Nephron progenitor cell (in vitro differentiated cells): ENCODE measurements at regions not wholly inside any gene's neighbourhood (a gene's known extent, or its start where the extent isn't known, plus 50 kb on each side); places are given as distances from the start of the nearest gene placed in this dataset.
A peak's percentile ranks its signal among the peaks of the same experiment; 100 is the strongest.

Experiments
- DNase-seq: peaks from one replicate; pipeline ENCODE4 v3.0.0; 2021
- H3K27ac Mint-ChIP-seq: 2 replicates; pipeline ENCODE4 v1.8.0; 2021; ENCODE audit warnings: mild to moderate bottlenecking, moderate library complexity, mixed read lengths
- H3K27me3 Mint-ChIP-seq: 2 replicates; pipeline ENCODE4 v1.8.0; 2021; ENCODE audit warnings: mild to moderate bottlenecking, low read depth, mixed read lengths; ENCODE audit not compliant: poor library complexity
- H3K36me3 Mint-ChIP-seq: 2 replicates; pipeline ENCODE4 v1.8.0; 2021; ENCODE audit warnings: low read depth, mixed read lengths
- H3K4me1 Mint-ChIP-seq: 2 replicates; pipeline ENCODE4 v1.8.0; 2021; ENCODE audit warnings: mixed read lengths
- H3K4me3 Mint-ChIP-seq: 2 replicates; pipeline ENCODE4 v1.8.0; 2021; ENCODE audit warnings: mild to moderate bottlenecking, moderate library complexity, mixed read lengths
- H3K9me3 Mint-ChIP-seq: 2 replicates; pipeline ENCODE4 v1.8.0; 2021; ENCODE audit warnings: mild to moderate bottlenecking, moderate library complexity, mixed read lengths
- TF ChIP-seq, protein P1 (sequence below): fragments of 200-600 bp; sonication (generic); IDR thresholded peaks from 2 replicates; pipeline ENCODE4 v1.5.0; 2021; ENCODE audit warnings: antibody characterized with exemption

DNA sequence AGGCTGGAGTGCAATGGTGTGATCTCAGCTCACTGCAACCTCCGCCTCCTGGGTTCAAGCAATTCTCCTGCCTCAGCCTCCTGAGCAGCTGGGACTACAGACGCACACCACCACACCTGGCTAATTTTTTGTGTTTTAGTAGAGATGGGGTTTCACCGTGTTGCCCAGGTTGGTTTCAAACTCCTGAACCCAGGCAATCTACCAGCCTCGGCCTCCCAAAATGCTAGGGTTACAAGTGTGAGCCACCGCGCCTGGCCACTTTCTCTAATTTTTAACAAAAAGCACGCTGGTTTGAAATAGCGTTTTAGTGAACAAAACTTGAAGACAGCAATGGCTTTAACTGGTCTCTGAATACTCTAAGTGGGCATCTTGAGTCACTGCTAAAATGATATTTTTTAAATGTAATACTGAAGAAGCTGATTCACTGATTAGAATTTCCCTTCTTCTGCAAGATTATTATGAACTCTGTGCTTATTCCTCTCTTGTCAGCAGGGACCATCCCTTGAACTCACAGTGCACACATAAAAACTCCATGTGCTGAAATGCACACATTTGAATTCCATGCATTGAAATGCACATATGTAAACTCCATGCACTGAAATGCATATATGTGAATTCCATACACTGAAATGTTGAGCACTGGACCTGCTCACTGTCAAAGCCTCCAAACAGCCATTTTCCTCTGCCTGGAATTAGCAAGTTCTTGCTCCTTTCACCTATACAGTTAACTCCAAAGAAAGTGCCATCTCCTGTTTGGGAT is 1411.5 kb upstream of the ACVR2A start:
- TF ChIP-seq, protein P1, sequence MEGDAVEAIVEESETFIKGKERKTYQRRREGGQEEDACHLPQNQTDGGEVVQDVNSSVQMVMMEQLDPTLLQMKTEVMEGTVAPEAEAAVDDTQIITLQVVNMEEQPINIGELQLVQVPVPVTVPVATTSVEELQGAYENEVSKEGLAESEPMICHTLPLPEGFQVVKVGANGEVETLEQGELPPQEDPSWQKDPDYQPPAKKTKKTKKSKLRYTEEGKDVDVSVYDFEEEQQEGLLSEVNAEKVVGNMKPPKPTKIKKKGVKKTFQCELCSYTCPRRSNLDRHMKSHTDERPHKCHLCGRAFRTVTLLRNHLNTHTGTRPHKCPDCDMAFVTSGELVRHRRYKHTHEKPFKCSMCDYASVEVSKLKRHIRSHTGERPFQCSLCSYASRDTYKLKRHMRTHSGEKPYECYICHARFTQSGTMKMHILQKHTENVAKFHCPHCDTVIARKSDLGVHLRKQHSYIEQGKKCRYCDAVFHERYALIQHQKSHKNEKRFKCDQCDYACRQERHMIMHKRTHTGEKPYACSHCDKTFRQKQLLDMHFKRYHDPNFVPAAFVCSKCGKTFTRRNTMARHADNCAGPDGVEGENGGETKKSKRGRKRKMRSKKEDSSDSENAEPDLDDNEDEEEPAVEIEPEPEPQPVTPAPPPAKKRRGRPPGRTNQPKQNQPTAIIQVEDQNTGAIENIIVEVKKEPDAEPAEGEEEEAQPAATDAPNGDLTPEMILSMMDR = no peak
- H3K27ac Mint-ChIP-seq = no peak overlapping the region
- no peaks in the 10 kb centered on the region for H3K36me3 Mint-ChIP-seq
- H3K4me1 Mint-ChIP-seq = peaks cover 9% of the 10 kb centered on the region
- no peak overlapping the region for H3K4me3 Mint-ChIP-seq
- H3K9me3 Mint-ChIP-seq = no peaks in the 10 kb centered on the region
- H3K27me3 Mint-ChIP-seq = peaks cover 8% of the 10 kb centered on the region
- DNase-seq = no peak

DNA sequence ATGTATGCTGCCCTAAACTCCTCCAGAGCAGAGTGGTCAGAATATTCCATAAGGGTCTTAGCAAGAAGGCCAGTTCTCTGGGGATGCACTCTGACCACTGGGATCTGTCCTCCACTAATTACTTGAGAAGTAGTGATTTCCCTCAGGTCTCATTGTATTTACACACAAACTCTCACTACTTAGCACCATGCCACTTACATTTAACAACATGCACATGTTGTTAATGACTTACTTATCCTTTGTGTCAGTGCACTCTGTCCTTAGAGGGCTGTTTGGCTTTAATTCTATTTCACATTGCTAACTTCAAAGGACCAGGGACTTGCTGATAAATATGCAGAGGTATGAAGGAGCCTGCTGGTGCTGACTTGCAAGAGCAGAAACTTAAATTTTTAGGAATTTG is 1415.5 kb upstream of the ACVR2A start:
- TF ChIP-seq, protein P1 = no peak
- H3K27me3 Mint-ChIP-seq = peaks cover 6% of the 10 kb centered on the region
- H3K4me1 Mint-ChIP-seq = no peaks in the 10 kb centered on the region
- no peak overlapping the region for H3K4me3 Mint-ChIP-seq
- no peak overlapping the region for H3K27ac Mint-ChIP-seq
- no peaks in the 10 kb centered on the region for H3K9me3 Mint-ChIP-seq
- no peaks in the 10 kb centered on the region for H3K36me3 Mint-ChIP-seq
- no peak for DNase-seq

DNA sequence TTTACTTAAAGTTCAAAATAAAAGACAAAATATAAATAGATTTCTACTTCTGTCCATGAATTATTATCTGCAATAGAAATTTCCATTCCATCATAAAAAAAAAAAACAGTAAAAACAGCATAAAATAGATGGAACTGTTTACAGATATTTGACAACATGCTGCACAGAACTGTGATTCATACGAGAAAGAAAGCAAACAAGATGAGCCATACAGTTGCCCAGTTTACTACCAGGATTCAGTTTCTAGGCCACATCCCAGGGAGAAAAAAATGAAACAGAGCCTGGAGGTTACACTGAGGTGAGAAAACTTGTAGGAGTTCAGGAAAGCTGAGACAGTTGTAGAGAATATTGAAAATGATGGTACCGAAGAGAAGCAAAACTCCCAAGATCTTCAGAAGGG is 1426.9 kb upstream of the ACVR2A start:
- no peak for DNase-seq
- Mint-ChIP-seq H3K9me3 (peaks cover 4% of the 10 kb centered on the region), H3K36me3 (no peaks in the 10 kb centered on the region), H3K27me3 (no peaks in the 10 kb centered on the region), H3K4me1 (peaks cover 5% of the 10 kb centered on the region), H3K4me3 (no peak overlapping the region), H3K27ac (peak overlapping the region; percentile 55)
- TF ChIP-seq, protein P1 = no peak

DNA sequence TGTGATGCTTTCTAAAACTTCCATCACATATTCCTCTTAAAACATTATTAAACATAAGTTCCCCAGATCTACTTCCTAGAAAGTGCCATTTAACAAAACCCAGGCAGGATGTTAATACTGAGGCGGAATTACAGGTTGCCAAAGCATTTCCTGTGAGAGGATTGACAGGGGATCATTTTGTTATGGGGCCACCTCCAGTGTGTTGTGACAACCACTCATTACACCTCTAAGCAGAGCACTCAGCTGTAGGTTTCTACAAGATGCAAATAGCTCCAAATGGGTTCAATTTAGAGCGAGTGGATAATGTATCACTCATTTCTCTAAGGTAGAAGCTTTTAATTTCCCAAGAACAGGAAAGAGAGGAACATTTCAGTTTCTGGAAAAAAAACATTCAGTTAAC is 1429.5 kb upstream of the ACVR2A start:
- Mint-ChIP-seq H3K4me1 (peaks cover 5% of the 10 kb centered on the region), H3K4me3 (no peak overlapping the region), H3K27me3 (no peaks in the 10 kb centered on the region), H3K36me3 (no peaks in the 10 kb centered on the region), H3K9me3 (peaks cover 7% of the 10 kb centered on the region), H3K27ac (no peak overlapping the region)
- TF ChIP-seq, protein P1 = no peak
- DNase-seq = no peak

DNA sequence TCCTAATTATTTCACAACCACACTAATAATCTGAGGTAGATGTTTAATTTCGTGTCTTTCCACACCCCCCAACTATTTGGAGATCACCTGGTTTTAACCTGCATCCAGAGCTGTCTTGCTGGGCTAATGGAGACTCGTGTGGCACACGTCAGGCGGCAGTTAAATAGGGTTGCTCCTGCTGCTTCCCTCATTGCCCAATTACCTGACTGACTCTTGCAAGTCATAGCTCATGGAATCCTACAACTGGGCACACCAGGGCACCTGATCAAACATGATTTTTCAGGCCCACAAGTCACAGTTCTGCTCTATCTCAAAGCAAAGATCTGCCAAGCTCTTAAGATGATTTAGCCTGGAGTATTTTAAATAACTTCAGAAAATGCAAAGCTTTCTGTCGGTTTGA is 1430.4 kb upstream of the ACVR2A start:
- Mint-ChIP-seq H3K4me3 (no peak overlapping the region), H3K27me3 (no peaks in the 10 kb centered on the region), H3K36me3 (no peaks in the 10 kb centered on the region), H3K4me1 (peaks cover 5% of the 10 kb centered on the region), H3K27ac (no peak overlapping the region), H3K9me3 (peaks cover 7% of the 10 kb centered on the region)
- no peak for DNase-seq
- TF ChIP-seq, protein P1 = no peak

DNA sequence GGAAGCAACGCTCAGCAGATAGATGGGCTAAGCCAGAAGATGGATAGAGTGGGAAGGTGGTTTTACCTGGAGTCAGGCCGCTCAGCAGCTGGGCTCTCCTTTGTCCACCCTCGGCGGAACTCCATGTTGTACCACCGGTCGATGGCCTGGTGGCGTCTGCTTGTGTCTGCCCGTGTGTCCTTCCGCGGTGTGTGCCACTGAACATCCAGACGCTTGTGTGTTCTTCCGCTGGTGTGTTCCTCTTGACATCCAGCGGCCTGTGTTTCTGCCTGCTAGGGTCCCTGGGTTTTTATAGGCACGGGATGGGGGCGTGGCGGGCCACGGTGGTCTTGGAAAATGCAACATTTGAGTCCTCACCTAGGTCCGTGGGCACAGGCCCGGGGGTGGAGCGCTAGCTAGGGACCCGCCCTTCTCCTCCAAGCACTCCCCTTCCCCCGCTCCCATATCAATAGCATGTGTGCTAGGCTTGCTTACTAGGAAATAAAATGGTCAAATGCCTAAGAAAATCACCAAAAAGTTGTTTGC is 1431.7 kb upstream of the ACVR2A start:
- H3K4me1 Mint-ChIP-seq = peaks cover 5% of the 10 kb centered on the region
- no peaks in the 10 kb centered on the region for H3K36me3 Mint-ChIP-seq
- no peaks in the 10 kb centered on the region for H3K27me3 Mint-ChIP-seq
- TF ChIP-seq, protein P1 = no peak
- DNase-seq = no peak
- no peak overlapping the region for H3K27ac Mint-ChIP-seq
- peaks cover 7% of the 10 kb centered on the region for H3K9me3 Mint-ChIP-seq
- H3K4me3 Mint-ChIP-seq = no peak overlapping the region
